H1 (cell line): ENCODE measurements at regions not wholly inside any gene's neighbourhood (a gene's known extent, or its start where the extent isn't known, plus 50 kb on each side); places are given as distances from the start of the nearest gene placed in this dataset.

Experiments
- CTCF ChIA-PET: fragments of 300-600 bp; sonication (Branson Sonifier 250); formaldehyde crosslinking; loops from one replicate; lab custom pipeline; 2021; ENCODE audit not compliant: partially characterized antibody; lab: Charles Lee
- POLR2A ChIA-PET: fragments of 300-600 bp; sonication (Branson Sonifier 250); formaldehyde crosslinking; loops from one replicate; lab custom pipeline; 2021; ENCODE audit warnings: inconsistent platforms; ENCODE audit not compliant: partially characterized antibody; lab: Charles Lee
- DNase-seq, 2 experiments: peaks; one replicate each; pipeline versions ENCODE4 v3.0.0 to v3.0.0-alpha.2; 2010 to 2022; ENCODE audit warnings: low spot score in 2 of 2, low read depth in 1 of 2, mixed read lengths in 1 of 2
- FAIRE-seq: peaks from 2 replicates; lab custom pipeline; 2011; peaks lifted over from hg19 to GRCh38; lab: Jason Lieb, UNC
- H2AFZ ChIP-seq: 2 replicates; pipeline ENCODE4 v1.8.1; 2012; ENCODE audit warnings: low read length, inconsistent platforms
- H2AK5ac ChIP-seq: 2 replicates; pipeline ENCODE4 v1.6.1; 2013; ENCODE audit warnings: low read depth, low read length
- H2BK120ac ChIP-seq: replicated peaks from 2 replicates; pipeline ENCODE3; 2013; ENCODE audit warnings: low read depth, low read length, inconsistent platforms
- H2BK12ac ChIP-seq: 2 replicates; pipeline ENCODE4 v1.6.1; 2013; ENCODE audit warnings: low read depth, low read length
- H2BK15ac ChIP-seq: 2 replicates; pipeline ENCODE4 v1.6.1; 2013; ENCODE audit warnings: low read length
- H2BK20ac ChIP-seq: 2 replicates; pipeline ENCODE4 v1.6.1; 2013; ENCODE audit warnings: low read length
- H2BK5ac ChIP-seq: 2 replicates; pipeline ENCODE4 v1.6.1; 2013; ENCODE audit warnings: low read depth, low read length
- H3K14ac ChIP-seq: 2 replicates; pipeline ENCODE4 v1.6.1; 2013; ENCODE audit warnings: inconsistent platforms; ENCODE audit not compliant: insufficient read length
- H3K18ac ChIP-seq: 2 replicates; pipeline ENCODE4 v1.6.1; 2013; ENCODE audit warnings: low read length; ENCODE audit errors: extremely low read depth
- H3K23ac ChIP-seq: 2 replicates; pipeline ENCODE4 v1.6.1; 2013; ENCODE audit warnings: inconsistent platforms; ENCODE audit not compliant: insufficient read length
- H3K23me2 ChIP-seq: 2 replicates; pipeline ENCODE4 v1.6.1; 2013; ENCODE audit warnings: low read depth, low read length
- H3K27ac ChIP-seq: 2 replicates; pipeline ENCODE4 v1.6.1; 2011; ENCODE audit warnings: low read depth, low read length, inconsistent platforms
- H3K27me3 ChIP-seq, 4 experiments: replicated peaks in 1 of 4; 1 replicate in 1 of 4; 2 replicates in 3 of 4; pipeline versions ENCODE4 v1.6.1 to v1.8.1; 2011 to 2013; ENCODE audit warnings: low read length in 3 of 4, mild to moderate bottlenecking in 3 of 4, inconsistent platforms in 2 of 4, mixed read lengths in 2 of 4, moderate library complexity in 1 of 4; ENCODE audit not compliant: control insufficient read depth in 3 of 4, insufficient read depth in 3 of 4; ENCODE audit errors: extremely low read depth in 1 of 4
- H3K36me3 ChIP-seq, 4 experiments: 2 replicates each; pipeline versions ENCODE4 v1.6.1 to v1.8.1; 2011 to 2013; ENCODE audit warnings: mild to moderate bottlenecking in 4 of 4, low read length in 3 of 4, moderate library complexity in 2 of 4, control low read depth in 1 of 4, inconsistent platforms in 1 of 4; ENCODE audit not compliant: insufficient read depth in 4 of 4, control insufficient read depth in 2 of 4
- H3K4ac ChIP-seq: replicated peaks from 2 replicates; pipeline ENCODE3; 2013; ENCODE audit warnings: low read length, low read depth, mixed read lengths, inconsistent platforms; ENCODE audit not compliant: insufficient read length
- H3K4me1 ChIP-seq, 4 experiments: replicated peaks in 1 of 4; 1 replicate in 1 of 4; 2 replicates in 3 of 4; pipeline versions ENCODE4 v1.6.1 to v1.8.1; 2011 to 2013; ENCODE audit warnings: low read length in 3 of 4, inconsistent platforms in 2 of 4, mixed read lengths in 1 of 4; ENCODE audit not compliant: insufficient read depth in 4 of 4, control insufficient read depth in 3 of 4
- H3K4me2 ChIP-seq, 2 experiments: 2 replicates each; pipeline versions ENCODE4 v1.6.1 to v1.8.1; 2011 to 2013; ENCODE audit warnings: low read depth in 2 of 2, low read length in 2 of 2, control low read depth in 1 of 2, inconsistent platforms in 1 of 2, mild to moderate bottlenecking in 1 of 2; ENCODE audit not compliant: insufficient read depth in 1 of 2
- H3K4me3 ChIP-seq, 4 experiments: fragments of 200-600, 300-600 bp in 1 of 4; sonication (generic), shearing (Covaris generic), sonication (Bioruptor Twin) in 1 of 4; 2 replicates each; pipeline versions ENCODE4 v1.5.1 to v1.8.1; 2011 to 2016; ENCODE audit warnings: low read length in 4 of 4, low read depth in 3 of 4, control low read depth in 2 of 4, inconsistent platforms in 2 of 4, mild to moderate bottlenecking in 2 of 4, mixed read lengths in 1 of 4, moderate library complexity in 1 of 4; ENCODE audit not compliant: insufficient read depth in 2 of 4; ENCODE audit errors: extremely low read depth in 1 of 4
- H3K56ac ChIP-seq: replicated peaks from 2 replicates; pipeline ENCODE3; 2013; ENCODE audit warnings: low read depth, mild to moderate bottlenecking, mixed read lengths, low read length, inconsistent platforms; ENCODE audit not compliant: insufficient read length
- H3K79me1 ChIP-seq: 2 replicates; pipeline ENCODE4 v1.6.1; 2013; ENCODE audit warnings: low read depth, low read length, control low read depth
- H3K79me2 ChIP-seq, 2 experiments: 2 replicates each; pipeline versions ENCODE4 v1.6.1 to v1.8.1; 2012 to 2013; ENCODE audit warnings: low read length in 2 of 2, mild to moderate bottlenecking in 2 of 2, inconsistent platforms in 1 of 2; ENCODE audit not compliant: insufficient read depth in 2 of 2, control insufficient read depth in 1 of 2
- H3K9ac ChIP-seq, 4 experiments: replicated peaks in 1 of 4; 1 replicate in 1 of 4; 2 replicates in 3 of 4; pipeline versions ENCODE4 v1.6.1 to v1.8.1; 2011 to 2013; ENCODE audit warnings: low read depth in 3 of 4, low read length in 3 of 4, control low read depth in 2 of 4, mild to moderate bottlenecking in 2 of 4, moderate library complexity in 2 of 4, inconsistent platforms in 1 of 4; ENCODE audit errors: extremely low read depth in 1 of 4
- H3K9me3 ChIP-seq, 2 experiments: 2 replicates each; pipeline versions ENCODE4 v1.6.1 to v1.8.1; 2012 to 2013; ENCODE audit warnings: mild to moderate bottlenecking in 2 of 2, moderate library complexity in 2 of 2, control low read depth in 1 of 2, inconsistent platforms in 1 of 2, low read depth in 1 of 2, low read length in 1 of 2, mixed read lengths in 1 of 2; ENCODE audit not compliant: insufficient read depth in 2 of 2
- H4K20me1 ChIP-seq, 2 experiments: replicated peaks in 1 of 2; 2 replicates each; pipeline versions ENCODE3 to v1.8.1; 2011 to 2013; ENCODE audit warnings: inconsistent platforms in 2 of 2, low read length in 2 of 2, mild to moderate bottlenecking in 1 of 2; ENCODE audit not compliant: insufficient read depth in 2 of 2, control insufficient read depth in 1 of 2
- H4K5ac ChIP-seq: 2 replicates; pipeline ENCODE4 v1.6.1; 2013; ENCODE audit warnings: low read length, low read depth, mixed read lengths, inconsistent platforms; ENCODE audit not compliant: insufficient read length
- H4K8ac ChIP-seq: 2 replicates; pipeline ENCODE4 v1.8.0; 2013; ENCODE audit warnings: mild to moderate bottlenecking, moderate library complexity, low read length, inconsistent platforms; ENCODE audit not compliant: insufficient read depth; ENCODE audit errors: extremely low read depth
- H4K91ac ChIP-seq: replicated peaks from 2 replicates; pipeline ENCODE3; 2013; ENCODE audit warnings: low read length, mixed read lengths, inconsistent platforms; ENCODE audit not compliant: insufficient read length
- ASH2L ChIP-seq: fragments of 200-600, 300-600 bp; sonication (generic); IDR thresholded peaks from one replicate; pipeline ENCODE4 v1.7.1; 2017; ENCODE audit warnings: low read length
- BRCA1 ChIP-seq: IDR thresholded peaks from 2 replicates; pipeline ENCODE4 v1.6.1; 2012; ENCODE audit warnings: low read depth, low read length, improper control_type of control experiment
- CEBPB ChIP-seq: IDR thresholded peaks from 2 replicates; pipeline ENCODE4 v1.6.1; 2012; ENCODE audit warnings: low read depth, low read length
- EP300 ChIP-seq, 2 experiments: IDR thresholded peaks; 1 replicate in 1 of 2; 2 replicates in 1 of 2; pipeline ENCODE4 v1.6.1; 2011 to 2012; ENCODE audit warnings: low read depth in 2 of 2, low read length in 2 of 2, mild to moderate bottlenecking in 2 of 2, borderline replicate concordance in 1 of 2, inconsistent platforms in 1 of 2, moderate library complexity in 1 of 2
- JUND ChIP-seq: IDR thresholded peaks from 2 replicates; pipeline ENCODE4 v1.6.1; 2011; ENCODE audit warnings: mild to moderate bottlenecking, improper control_type of control experiment, low read length
- POLR2A ChIP-seq, 2 experiments: IDR thresholded peaks; 1 replicate in 1 of 2; 2 replicates in 1 of 2; pipeline ENCODE4 v1.6.1; 2011; ENCODE audit warnings: low read depth in 2 of 2, low read length in 2 of 2, mild to moderate bottlenecking in 2 of 2; ENCODE audit errors: control extremely low read depth in 1 of 2
- SIN3A ChIP-seq, 2 experiments: IDR thresholded peaks in 1 of 2; conservative IDR thresholded peaks in 1 of 2; 2 replicates each; pipeline ENCODE4 v1.6.1; 2011 to 2012; ENCODE audit warnings: low read length in 2 of 2, improper control_type of control experiment in 1 of 2, low read depth in 1 of 2, mild to moderate bottlenecking in 1 of 2
- SIX5 ChIP-seq: IDR thresholded peaks from 2 replicates; pipeline ENCODE4 v1.6.1; 2011; ENCODE audit warnings: mild to moderate bottlenecking, low read depth, low read length
- SP4 ChIP-seq: IDR thresholded peaks from 2 replicates; pipeline ENCODE4 v1.6.1; 2012; ENCODE audit warnings: low read length, inconsistent platforms
- SRF ChIP-seq: IDR thresholded peaks from 2 replicates; pipeline ENCODE4 v1.6.1; 2011; ENCODE audit warnings: mild to moderate bottlenecking, low read depth, low read length, moderate library complexity
- TCF12 ChIP-seq: IDR thresholded peaks from 2 replicates; pipeline ENCODE4 v1.6.1; 2011; ENCODE audit warnings: low read depth, mild to moderate bottlenecking, low read length
- TF ChIP-seq, protein P1 (sequence below): IDR thresholded peaks from 2 replicates; pipeline ENCODE4 v1.6.1; 2011; ENCODE audit warnings: low read depth, mild to moderate bottlenecking, low read length; ENCODE audit not compliant: insufficient read depth
- TF ChIP-seq, protein P2 (sequence below): IDR thresholded peaks from 2 replicates; pipeline ENCODE4 v1.6.1; 2012; ENCODE audit warnings: inconsistent platforms

DNA sequence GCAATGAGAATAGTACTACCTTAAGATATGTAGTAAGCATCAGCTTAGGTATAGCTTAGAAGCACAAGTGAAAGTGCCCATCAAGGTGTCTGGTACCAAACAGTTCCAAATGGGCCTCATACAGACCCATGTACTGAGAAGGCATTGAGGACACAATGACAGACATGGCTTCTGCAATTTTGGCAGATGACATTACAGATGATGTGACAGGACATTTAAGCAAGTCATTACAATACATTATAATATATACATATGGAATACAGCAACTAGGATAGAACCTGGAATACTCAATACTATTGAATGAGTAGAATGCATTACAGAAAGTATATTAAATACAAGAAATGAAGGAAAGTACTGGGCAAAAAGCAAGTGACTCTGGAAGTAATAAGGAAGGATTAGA, 256.4 kb downstream of the GXYLT1 start:
- Histone ChIP-seq H3K23me2 (no peaks in the 10 kb centered on the region), H4K5ac (no peak overlapping the region), H2BK120ac (no peak overlapping the region), H4K8ac (no peak overlapping the region), H3K79me1 (no peaks in the 10 kb centered on the region), H3K27ac (no peak overlapping the region), H3K14ac (no peak overlapping the region), H2AFZ (no peak overlapping the region), H3K79me2 (no peaks in the 10 kb centered on the region), H3K36me3 (no peaks in the 10 kb centered on the region), H2AK5ac (no peak overlapping the region), H2BK5ac (no peak overlapping the region), H3K4me1 (no peaks in the 10 kb centered on the region), H3K9ac (no peak overlapping the region), H2BK12ac (no peak overlapping the region), H3K4me3 (no peak overlapping the region), H3K56ac (no peak overlapping the region), H3K18ac (no peak overlapping the region), H2BK15ac (no peak overlapping the region), H4K91ac (no peak overlapping the region), H3K4me2 (no peak overlapping the region), H3K27me3 (no peaks in the 10 kb centered on the region), H2BK20ac (no peak overlapping the region), H4K20me1 (no peaks in the 10 kb centered on the region), H3K23ac (no peak overlapping the region), H3K9me3 (no peaks in the 10 kb centered on the region), H3K4ac (no peak overlapping the region)
- ChIA-PET CTCF (interaction anchor here (1.0 to 1.2 kb wide), 2 partner anchors 48 to 73 kb away, joined by 3 to 4 read pairs; no protein-coding TSS in a partner anchor), POLR2A (no interaction called here)
- DNase-seq (no peak), FAIRE-seq (no peak)
- TF ChIP-seq TCF12 (no peak), ASH2L (no peak), SIN3A (conservative IDR thresholded peaks at IDR 0.05 in 1 of 2, IDR thresholded peaks at IDR 0.05 in 1 of 2; ENCODE audit: low read depth in 1 of 2, low read length in 2 of 2) (no peak), POLR2A (IDR thresholded peaks at IDR 0.05; ENCODE audit: control extremely low read depth in 1 of 2, low read depth in 2 of 2, low read length in 2 of 2) (no peak), EP300 (IDR thresholded peaks at IDR 0.05; ENCODE audit: borderline replicate concordance in 1 of 2, low read depth in 2 of 2, low read length in 2 of 2) (no peak), BRCA1 (no peak), SIX5 (no peak), SRF (no peak), JUND (no peak), SP4 (no peak), CEBPB (no peak)
- TF ChIP-seq, protein P1, sequence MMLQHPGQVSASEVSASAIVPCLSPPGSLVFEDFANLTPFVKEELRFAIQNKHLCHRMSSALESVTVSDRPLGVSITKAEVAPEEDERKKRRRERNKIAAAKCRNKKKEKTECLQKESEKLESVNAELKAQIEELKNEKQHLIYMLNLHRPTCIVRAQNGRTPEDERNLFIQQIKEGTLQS: no peak
- TF ChIP-seq, protein P2, sequence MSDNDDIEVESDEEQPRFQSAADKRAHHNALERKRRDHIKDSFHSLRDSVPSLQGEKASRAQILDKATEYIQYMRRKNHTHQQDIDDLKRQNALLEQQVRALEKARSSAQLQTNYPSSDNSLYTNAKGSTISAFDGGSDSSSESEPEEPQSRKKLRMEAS: no peak
